DOHH2 (cell line): ENCODE measurements at regions not wholly inside any gene's neighbourhood (a gene's known extent, or its start where the extent isn't known, plus 50 kb on each side); places are given as distances from the start of the nearest gene placed in this dataset.

Experiments
- H3F3A ChIP-seq: fragments of 200-600 bp; sonication (generic), shearing (Covaris generic); 2 replicates; pipeline ENCODE4 v1.6.0; 2016; ENCODE audit warnings: antibody characterized with exemption, mild to moderate bottlenecking; ENCODE audit not compliant: control insufficient read depth, insufficient read depth
- H3K27ac ChIP-seq: fragments of 200-600 bp; sonication (generic); 2 replicates; pipeline ENCODE4 v1.5.1; 2014; ENCODE audit warnings: low read depth, mild to moderate bottlenecking, low read length, moderate library complexity
- H3K27me3 ChIP-seq: fragments of 200-600 bp; sonication (generic); 2 replicates; pipeline ENCODE4 v1.6.1; 2014; ENCODE audit warnings: mild to moderate bottlenecking, low read length, mixed read lengths; ENCODE audit not compliant: control insufficient read depth
- H3K36me3 ChIP-seq: fragments of 200-600 bp; sonication (generic); 2 replicates; pipeline ENCODE4 v1.6.1; 2014; ENCODE audit warnings: mild to moderate bottlenecking, low read length, moderate library complexity, mixed read lengths; ENCODE audit not compliant: control insufficient read depth
- H3K4me1 ChIP-seq: fragments of 200-600 bp; sonication (generic); 2 replicates; pipeline ENCODE4 v1.6.1; 2014; ENCODE audit warnings: mild to moderate bottlenecking, low read length, mixed read lengths; ENCODE audit not compliant: control insufficient read depth
- H3K4me2 ChIP-seq: fragments of 200-600 bp; sonication (generic); 2 replicates; pipeline ENCODE4 v1.6.0; 2014; ENCODE audit warnings: mild to moderate bottlenecking, low read length, moderate library complexity
- H3K4me3 ChIP-seq: fragments of 200-600 bp; sonication (generic); 2 replicates; pipeline ENCODE4 v1.5.1; 2014; ENCODE audit warnings: mild to moderate bottlenecking, low read length, mixed read lengths
- H3K79me2 ChIP-seq: fragments of 200-600 bp; sonication (generic); 2 replicates; pipeline ENCODE4 v1.6.1; 2014; ENCODE audit warnings: mild to moderate bottlenecking, low read length, mixed read lengths; ENCODE audit not compliant: control insufficient read depth
- H3K9me2 ChIP-seq: fragments of 200-600 bp; sonication (generic); replicated peaks from 2 replicates; pipeline ENCODE4 v1.6.1; 2014; ENCODE audit warnings: mild to moderate bottlenecking, low read length, mixed read lengths; ENCODE audit not compliant: control insufficient read depth
- H3K9me3 ChIP-seq: fragments of 200-600 bp; sonication (generic); 2 replicates; pipeline ENCODE4 v1.6.1; 2014; ENCODE audit warnings: antibody characterized with exemption, low read length, mixed read lengths; ENCODE audit not compliant: control insufficient read depth, insufficient read depth
- H4K20me1 ChIP-seq: fragments of 200-600 bp; sonication (generic); 2 replicates; pipeline ENCODE4 v1.6.0; 2014; ENCODE audit warnings: low read depth, mild to moderate bottlenecking, antibody characterized with exemption, low read length, moderate library complexity; ENCODE audit not compliant: control insufficient read depth, insufficient read depth
- EZH2phosphoT487 ChIP-seq: fragments of 200-600 bp; sonication (generic); IDR thresholded peaks from 2 replicates; pipeline ENCODE4 v1.6.1; 2017; ENCODE audit warnings: borderline replicate concordance, mild to moderate bottlenecking, antibody characterized with exemption, low read length, moderate library complexity, mixed read lengths
- TF ChIP-seq, protein P1 (sequence below): fragments of 200-600 bp; sonication (generic); IDR thresholded peaks from one replicate; pipeline ENCODE4 v1.5.1; 2014; ENCODE audit warnings: antibody characterized with exemption, mild to moderate bottlenecking, low read depth, low read length; ENCODE audit not compliant: poor library complexity, severe bottlenecking

DNA sequence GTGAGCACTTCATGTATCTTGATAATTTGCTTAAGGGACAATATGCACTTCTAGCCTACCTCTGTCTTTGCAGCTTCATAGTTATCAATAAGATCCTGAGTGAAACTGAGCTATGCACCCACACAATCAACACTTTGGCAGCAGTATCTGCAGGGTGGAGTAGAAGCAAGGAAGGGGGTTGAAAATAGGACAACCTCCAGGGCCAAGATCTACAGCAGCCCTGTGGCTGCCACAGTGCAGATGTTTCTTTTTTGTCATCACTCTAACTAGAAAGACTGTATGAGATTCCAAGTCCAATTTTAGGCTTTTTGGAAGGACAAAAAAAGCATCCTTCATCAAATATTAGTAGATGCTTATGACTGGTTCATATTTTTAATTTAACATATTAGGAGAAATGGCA is 336.1 kb upstream of the CITED2 start:
- Histone ChIP-seq H3K4me2 (no peak overlapping the region), H3K9me2 (no peaks in the 10 kb centered on the region), H3K79me2 (no peaks in the 10 kb centered on the region), H4K20me1 (no peaks in the 10 kb centered on the region), H3K9me3 (no peaks in the 10 kb centered on the region), H3K27ac (no peak overlapping the region), H3K36me3 (no peaks in the 10 kb centered on the region), H3F3A (no peaks in the 10 kb centered on the region), H3K27me3 (no peaks in the 10 kb centered on the region), H3K4me1 (no peaks in the 10 kb centered on the region), H3K4me3 (no peak overlapping the region)
- TF ChIP-seq, protein P1, sequence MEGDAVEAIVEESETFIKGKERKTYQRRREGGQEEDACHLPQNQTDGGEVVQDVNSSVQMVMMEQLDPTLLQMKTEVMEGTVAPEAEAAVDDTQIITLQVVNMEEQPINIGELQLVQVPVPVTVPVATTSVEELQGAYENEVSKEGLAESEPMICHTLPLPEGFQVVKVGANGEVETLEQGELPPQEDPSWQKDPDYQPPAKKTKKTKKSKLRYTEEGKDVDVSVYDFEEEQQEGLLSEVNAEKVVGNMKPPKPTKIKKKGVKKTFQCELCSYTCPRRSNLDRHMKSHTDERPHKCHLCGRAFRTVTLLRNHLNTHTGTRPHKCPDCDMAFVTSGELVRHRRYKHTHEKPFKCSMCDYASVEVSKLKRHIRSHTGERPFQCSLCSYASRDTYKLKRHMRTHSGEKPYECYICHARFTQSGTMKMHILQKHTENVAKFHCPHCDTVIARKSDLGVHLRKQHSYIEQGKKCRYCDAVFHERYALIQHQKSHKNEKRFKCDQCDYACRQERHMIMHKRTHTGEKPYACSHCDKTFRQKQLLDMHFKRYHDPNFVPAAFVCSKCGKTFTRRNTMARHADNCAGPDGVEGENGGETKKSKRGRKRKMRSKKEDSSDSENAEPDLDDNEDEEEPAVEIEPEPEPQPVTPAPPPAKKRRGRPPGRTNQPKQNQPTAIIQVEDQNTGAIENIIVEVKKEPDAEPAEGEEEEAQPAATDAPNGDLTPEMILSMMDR: no peak

DNA sequence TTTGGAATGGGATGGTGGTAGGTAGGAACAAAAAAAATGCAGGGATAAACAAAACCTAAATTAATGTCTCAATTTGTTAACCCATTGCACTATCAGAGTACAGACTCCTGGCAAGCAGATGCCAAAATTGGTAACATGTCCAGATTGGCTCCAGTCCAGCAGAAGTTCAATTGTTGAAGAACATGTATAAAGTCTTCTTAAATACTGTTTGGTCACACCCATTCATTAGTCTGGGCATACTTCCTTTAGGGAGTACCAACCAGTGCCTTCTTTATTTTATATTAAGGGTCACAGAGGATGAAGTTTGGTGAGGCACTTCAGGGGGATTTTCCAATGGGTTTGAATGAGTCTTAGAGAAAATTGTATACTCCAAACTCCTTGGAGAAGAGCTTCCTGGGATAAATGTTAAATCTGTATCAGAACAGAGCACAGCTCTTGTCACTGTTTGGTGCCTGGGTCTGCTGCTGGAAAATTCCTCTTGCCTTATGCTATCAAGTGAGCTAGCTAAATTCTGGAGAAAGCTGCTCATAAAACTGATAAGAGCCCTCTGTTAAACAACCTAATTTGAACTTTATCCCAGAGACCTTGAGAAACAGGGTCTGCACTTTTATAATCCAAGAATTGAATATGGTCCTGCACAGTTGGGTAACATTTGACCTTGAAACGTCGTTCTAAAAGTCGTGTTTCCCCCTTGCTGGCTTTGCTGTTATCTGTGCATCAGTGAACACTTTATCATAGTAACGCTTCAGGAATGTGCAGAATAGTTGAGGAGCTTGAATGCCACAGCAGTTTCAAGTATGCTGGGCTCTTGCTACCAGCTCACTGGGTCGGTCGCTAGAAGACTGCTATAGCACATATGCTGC is 334.1 kb upstream of the CITED2 start:
- Histone ChIP-seq H3K9me3 (no peaks in the 10 kb centered on the region), H3K27ac (no peak overlapping the region), H3K9me2 (no peaks in the 10 kb centered on the region), H3K4me3 (no peak overlapping the region), H3F3A (no peaks in the 10 kb centered on the region), H3K27me3 (no peaks in the 10 kb centered on the region), H3K4me2 (no peak overlapping the region), H3K4me1 (no peaks in the 10 kb centered on the region), H4K20me1 (no peaks in the 10 kb centered on the region), H3K36me3 (no peaks in the 10 kb centered on the region), H3K79me2 (no peaks in the 10 kb centered on the region)
- TF ChIP-seq, protein P1: no peak
- no peak for TF ChIP-seq EZH2phosphoT487

GRCh38 chr6:139706912-139707311 is 332.5 kb upstream of the CITED2 start:
- Histone ChIP-seq H3K4me2 (no peak overlapping the region), H3K9me3 (no peaks in the 10 kb centered on the region), H3K27me3 (no peaks in the 10 kb centered on the region), H3K27ac (no peak overlapping the region), H3K79me2 (no peaks in the 10 kb centered on the region), H3K36me3 (no peaks in the 10 kb centered on the region), H4K20me1 (no peaks in the 10 kb centered on the region), H3K4me3 (no peak overlapping the region), H3K9me2 (no peaks in the 10 kb centered on the region), H3F3A (no peaks in the 10 kb centered on the region), H3K4me1 (no peaks in the 10 kb centered on the region)
- no peak for TF ChIP-seq EZH2phosphoT487
- TF ChIP-seq, protein P1: no peak
